Endothelial cell of umbilical vein (primary cell): ENCODE measurements at regions not wholly inside any gene's neighbourhood (a gene's known extent, or its start where the extent isn't known, plus 50 kb on each side); places are given as distances from the start of the nearest gene placed in this dataset.

Experiments
- BruUV-seq: library from RNA; stranded (reverse); fragments of 400-500 nt; replicated peaks from 2 replicates; lab custom pipeline; 2021; lab: Mats Ljungman, UMichigan
- CTCF ChIA-PET: fragments of 300-600, 350-600 bp; sonication (Branson Sonifier 250); formaldehyde crosslinking; loops from one replicate; lab custom pipeline; 2021; ENCODE audit warnings: antibody characterized with exemption, inconsistent platforms; lab: Charles Lee
- POLR2A ChIA-PET: fragments of 300-600, 350-600 bp; sonication (Branson Sonifier 250); formaldehyde crosslinking; loops from one replicate; lab custom pipeline; 2021; ENCODE audit warnings: antibody characterized with exemption, inconsistent platforms; lab: Charles Lee
- DNase-seq: peaks from one replicate; pipeline ENCODE4 v3.0.0-alpha.2; 2011; ENCODE audit warnings: low read depth, low spot score
- FAIRE-seq: peaks from 2 replicates; lab custom pipeline; 2011; peaks lifted over from hg19 to GRCh38; lab: Jason Lieb, UNC
- H2AFZ ChIP-seq: 2 replicates; pipeline ENCODE4 v1.6.0; 2012; ENCODE audit warnings: low read depth, low read length, control low read depth, inconsistent platforms
- H3K27ac ChIP-seq: 2 replicates; pipeline ENCODE4 v1.5.1; 2011; ENCODE audit warnings: low read depth, mild to moderate bottlenecking, control low read depth, low read length, moderate library complexity; ENCODE audit not compliant: insufficient read depth
- H3K27me3 ChIP-seq, 2 experiments: 2 replicates each; pipeline versions ENCODE4 v1.6.0 to v1.6.1; 2011; ENCODE audit warnings: low read length in 2 of 2, mixed read lengths in 1 of 2; ENCODE audit not compliant: control insufficient read depth in 2 of 2, insufficient read depth in 2 of 2
- H3K36me3 ChIP-seq, 2 experiments: 2 replicates in 1 of 2; 3 replicates in 1 of 2; pipeline ENCODE4 v1.5.1; 2011; ENCODE audit warnings: low read length in 2 of 2, mild to moderate bottlenecking in 1 of 2, moderate library complexity in 1 of 2; ENCODE audit not compliant: control insufficient read depth in 2 of 2, insufficient read depth in 2 of 2; ENCODE audit errors: extremely low read depth in 1 of 2
- H3K4me1 ChIP-seq: 3 replicates; pipeline ENCODE4 v1.5.1; 2011; ENCODE audit warnings: mild to moderate bottlenecking, low read length; ENCODE audit not compliant: control insufficient read depth, insufficient read depth; ENCODE audit errors: extremely low read depth
- H3K4me2 ChIP-seq: 2 replicates; pipeline ENCODE4 v1.6.1; 2011; ENCODE audit warnings: low read length, control low read depth, mixed read lengths; ENCODE audit not compliant: insufficient read depth
- H3K4me3 ChIP-seq, 3 experiments: fragments of 200-600 bp in 1 of 3; sonication (generic), shearing (Covaris generic) in 1 of 3; replicated peaks in 1 of 3; 2 replicates each; pipeline ENCODE4 v1.5.1; 2011 to 2016; ENCODE audit warnings: control low read depth in 3 of 3, low read length in 3 of 3, mild to moderate bottlenecking in 2 of 3, inconsistent platforms in 1 of 3, low read depth in 1 of 3, moderate library complexity in 1 of 3; ENCODE audit not compliant: insufficient read depth in 1 of 3
- H3K79me2 ChIP-seq: 2 replicates; pipeline ENCODE4 v1.6.0; 2012; ENCODE audit warnings: low read length, inconsistent platforms; ENCODE audit not compliant: control insufficient read depth, insufficient read depth
- H3K9ac ChIP-seq: replicated peaks from 2 replicates; pipeline ENCODE3; 2011; ENCODE audit warnings: low read length, control low read depth; ENCODE audit not compliant: insufficient read depth; ENCODE audit errors: extremely low read depth
- H3K9me1 ChIP-seq: replicated peaks from 3 replicates; pipeline ENCODE4 v1.6.0; 2011; ENCODE audit warnings: mild to moderate bottlenecking, low read length; ENCODE audit not compliant: control insufficient read depth, insufficient read depth; ENCODE audit errors: extremely low read depth
- H3K9me3 ChIP-seq: replicated peaks from 2 replicates; pipeline ENCODE4 v1.5.1; 2012; ENCODE audit warnings: low read length, inconsistent platforms; ENCODE audit not compliant: control insufficient read depth, insufficient read depth
- H4K20me1 ChIP-seq: replicated peaks from 2 replicates; pipeline ENCODE3; 2011; ENCODE audit warnings: mild to moderate bottlenecking, low read length; ENCODE audit not compliant: control insufficient read depth, insufficient read depth; ENCODE audit errors: extremely low read depth
- FOS ChIP-seq: IDR thresholded peaks from 2 replicates; pipeline ENCODE4 v1.6.1; 2011; ENCODE audit warnings: mild to moderate bottlenecking, low read length, moderate library complexity, borderline replicate concordance; ENCODE audit not compliant: insufficient read depth
- GATA2 ChIP-seq: IDR thresholded peaks from 2 replicates; pipeline ENCODE4 v1.7.0; 2011; ENCODE audit warnings: low read depth, mild to moderate bottlenecking, moderate library complexity, mixed read lengths, low read length; ENCODE audit not compliant: insufficient read length, insufficient read depth
- MYC ChIP-seq: IDR thresholded peaks from one replicate; pipeline ENCODE4 v1.6.1; 2011; ENCODE audit warnings: mild to moderate bottlenecking, low read depth, low read length
- POLR2A ChIP-seq: IDR thresholded peaks from 2 replicates; pipeline ENCODE4 v1.6.1; 2012; ENCODE audit warnings: low read depth, mild to moderate bottlenecking, control low read depth, low read length
- POLR2AphosphoS5 ChIP-seq: IDR thresholded peaks from 2 replicates; pipeline ENCODE4 v1.6.1; 2012; ENCODE audit warnings: low read depth, mild to moderate bottlenecking, control low read depth, low read length, moderate library complexity; ENCODE audit not compliant: insufficient read depth
- dilution Hi-C: fragments of 300-500 bp; cut with MboI; formaldehyde crosslinking; loops from one replicate; pipeline ENCODE4 v1.15.0; 2019; ENCODE audit warnings: low sequenced_read_pairs; ENCODE audit not compliant: extremely low pct_ligation_motif_present
- intact Hi-C: fragments of 100-400 bp; cut with micrococcal nuclease; formaldehyde crosslinking; loops from one replicate; pipeline ENCODE4 v1.10.0; 2022
- TF ChIP-seq, protein P1 (sequence below), 2 donors: IDR thresholded peaks; 1 replicate in 1 of 2; 2 replicates in 1 of 2; pipeline ENCODE4 v1.5.1; 2011; ENCODE audit warnings: low read length in 2 of 2, mild to moderate bottlenecking in 2 of 2, moderate library complexity in 2 of 2, control low read depth in 1 of 2, inconsistent platforms in 1 of 2, low read depth in 1 of 2; ENCODE audit not compliant: insufficient read depth in 1 of 2; ENCODE audit errors: extremely low read depth in 1 of 2

- H4K20me1 ChIP-seq: no peaks in the 10 kb centered on the region
- H3K9ac ChIP-seq: no peak overlapping the region
- H2AFZ ChIP-seq: no peak overlapping the region
- FAIRE-seq (no peak), DNase-seq (no peak)
- peaks cover 3% of the 10 kb centered on the region for H3K4me1 ChIP-seq
- CTCF ChIA-PET: no interaction called here
- intact Hi-C loops: no loop called here
- POLR2A ChIA-PET: no interaction called here
- H3K9me3 ChIP-seq: no peaks in the 10 kb centered on the region
- H3K79me2 ChIP-seq: no peaks in the 10 kb centered on the region
- dilution Hi-C loops: no loop called here
- H3K4me2 ChIP-seq: no peak overlapping the region
- BruUV-seq: no TSS peak
- no peak overlapping the region for H3K27ac ChIP-seq
- TF ChIP-seq FOS: no peak
- H3K36me3 ChIP-seq: no peaks in the 10 kb centered on the region
- H3K27me3 ChIP-seq: no peaks in the 10 kb centered on the region
- H3K9me1 ChIP-seq: no peaks in the 10 kb centered on the region
- no peak overlapping the region for H3K4me3 ChIP-seq
These were observed 976.8 kb upstream of the ACVR2A start for GRCh38 chr2:146868051-146868450.

DNA sequence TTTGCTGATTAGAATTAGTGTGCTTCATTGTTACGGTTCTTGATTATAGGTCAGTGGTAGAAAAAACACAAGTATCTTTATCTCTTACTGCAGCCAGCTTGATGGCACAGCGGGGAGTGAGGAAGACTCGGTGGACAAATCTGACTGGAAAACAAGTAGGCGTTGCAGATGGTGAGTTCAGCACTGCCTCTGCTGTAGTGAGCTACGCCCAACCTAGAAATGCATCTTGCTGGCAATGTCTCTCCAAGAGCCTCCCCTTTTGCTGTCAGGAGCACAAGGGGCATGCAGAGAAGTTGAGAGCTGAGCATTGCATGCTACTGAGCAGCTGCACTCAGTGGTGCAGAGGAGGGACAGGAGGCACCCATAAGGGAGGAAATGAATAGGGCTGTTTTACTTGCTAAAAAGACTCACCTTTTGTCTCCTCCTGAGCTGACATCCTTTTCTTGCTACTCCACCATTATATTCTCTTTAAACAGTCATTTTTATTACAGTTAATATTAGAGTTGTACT lies 977.3 kb upstream of the ACVR2A start:
- no peaks in the 10 kb centered on the region for H3K9me3 ChIP-seq
- ChIA-PET CTCF (no interaction called here), POLR2A (no interaction called here)
- H3K9me1 ChIP-seq: no peaks in the 10 kb centered on the region
- dilution Hi-C loops: no loop called here
- no peak for FAIRE-seq
- no peak overlapping the region for H3K4me2 ChIP-seq
- no peak for DNase-seq
- H3K4me3 ChIP-seq: no peak overlapping the region
- no peak overlapping the region for H2AFZ ChIP-seq
- BruUV-seq: no TSS peak
- no peaks in the 10 kb centered on the region for H3K79me2 ChIP-seq
- no peaks in the 10 kb centered on the region for H3K36me3 ChIP-seq
- H4K20me1 ChIP-seq: no peaks in the 10 kb centered on the region
- H3K4me1 ChIP-seq: no peaks in the 10 kb centered on the region
- H3K9ac ChIP-seq: no peak overlapping the region
- TF ChIP-seq MYC: no peak
- TF ChIP-seq POLR2AphosphoS5: no peak
- TF ChIP-seq GATA2: no peak
- TF ChIP-seq, protein P1, sequence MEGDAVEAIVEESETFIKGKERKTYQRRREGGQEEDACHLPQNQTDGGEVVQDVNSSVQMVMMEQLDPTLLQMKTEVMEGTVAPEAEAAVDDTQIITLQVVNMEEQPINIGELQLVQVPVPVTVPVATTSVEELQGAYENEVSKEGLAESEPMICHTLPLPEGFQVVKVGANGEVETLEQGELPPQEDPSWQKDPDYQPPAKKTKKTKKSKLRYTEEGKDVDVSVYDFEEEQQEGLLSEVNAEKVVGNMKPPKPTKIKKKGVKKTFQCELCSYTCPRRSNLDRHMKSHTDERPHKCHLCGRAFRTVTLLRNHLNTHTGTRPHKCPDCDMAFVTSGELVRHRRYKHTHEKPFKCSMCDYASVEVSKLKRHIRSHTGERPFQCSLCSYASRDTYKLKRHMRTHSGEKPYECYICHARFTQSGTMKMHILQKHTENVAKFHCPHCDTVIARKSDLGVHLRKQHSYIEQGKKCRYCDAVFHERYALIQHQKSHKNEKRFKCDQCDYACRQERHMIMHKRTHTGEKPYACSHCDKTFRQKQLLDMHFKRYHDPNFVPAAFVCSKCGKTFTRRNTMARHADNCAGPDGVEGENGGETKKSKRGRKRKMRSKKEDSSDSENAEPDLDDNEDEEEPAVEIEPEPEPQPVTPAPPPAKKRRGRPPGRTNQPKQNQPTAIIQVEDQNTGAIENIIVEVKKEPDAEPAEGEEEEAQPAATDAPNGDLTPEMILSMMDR (IDR thresholded peaks at IDR 0.05; ENCODE audit: extremely low read depth in 1 of 2, insufficient read depth in 1 of 2, low read depth in 1 of 2, low read length in 2 of 2): no peak
- no peak for TF ChIP-seq POLR2A
- H3K27ac ChIP-seq: no peak overlapping the region
- intact Hi-C loops: no loop called here
- no peaks in the 10 kb centered on the region for H3K27me3 ChIP-seq
